ENCODE measurements at regions not wholly inside any gene's neighbourhood (a gene's known extent, or its start where the extent isn't known, plus 50 kb on each side); places are given as distances from the start of the nearest gene placed in this dataset.

DNA sequence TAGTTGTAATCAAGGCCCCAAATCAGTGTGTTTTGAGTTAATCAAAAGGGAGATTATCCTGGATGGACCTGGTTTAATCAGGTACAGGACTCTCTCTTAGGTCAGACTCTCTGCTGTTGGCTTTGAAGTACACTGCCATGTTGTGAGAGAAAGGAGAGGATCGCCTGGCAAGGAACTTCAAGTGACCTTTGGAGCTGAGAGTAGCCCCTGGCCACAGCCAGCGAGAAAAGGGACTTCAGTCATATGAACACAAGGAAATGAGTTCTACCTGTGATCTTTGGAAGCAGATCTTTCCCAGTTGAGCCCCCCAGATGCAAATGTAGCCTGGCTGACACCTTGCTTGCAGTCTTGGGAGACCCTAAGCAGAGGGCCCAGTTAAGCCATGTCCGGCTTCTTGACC, 68.3 kb upstream of the CPM start:
- TF ChIP-seq POLR2A (IDR thresholded peaks at IDR 0.05), result no peak
- no peak for TF ChIP-seq EP300 (IDR thresholded peaks at IDR 0.05)
- TF ChIP-seq, protein P1, sequence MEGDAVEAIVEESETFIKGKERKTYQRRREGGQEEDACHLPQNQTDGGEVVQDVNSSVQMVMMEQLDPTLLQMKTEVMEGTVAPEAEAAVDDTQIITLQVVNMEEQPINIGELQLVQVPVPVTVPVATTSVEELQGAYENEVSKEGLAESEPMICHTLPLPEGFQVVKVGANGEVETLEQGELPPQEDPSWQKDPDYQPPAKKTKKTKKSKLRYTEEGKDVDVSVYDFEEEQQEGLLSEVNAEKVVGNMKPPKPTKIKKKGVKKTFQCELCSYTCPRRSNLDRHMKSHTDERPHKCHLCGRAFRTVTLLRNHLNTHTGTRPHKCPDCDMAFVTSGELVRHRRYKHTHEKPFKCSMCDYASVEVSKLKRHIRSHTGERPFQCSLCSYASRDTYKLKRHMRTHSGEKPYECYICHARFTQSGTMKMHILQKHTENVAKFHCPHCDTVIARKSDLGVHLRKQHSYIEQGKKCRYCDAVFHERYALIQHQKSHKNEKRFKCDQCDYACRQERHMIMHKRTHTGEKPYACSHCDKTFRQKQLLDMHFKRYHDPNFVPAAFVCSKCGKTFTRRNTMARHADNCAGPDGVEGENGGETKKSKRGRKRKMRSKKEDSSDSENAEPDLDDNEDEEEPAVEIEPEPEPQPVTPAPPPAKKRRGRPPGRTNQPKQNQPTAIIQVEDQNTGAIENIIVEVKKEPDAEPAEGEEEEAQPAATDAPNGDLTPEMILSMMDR (IDR thresholded peaks at IDR 0.05), result no peak
- Histone ChIP-seq H3K36me3 (no peaks in the 10 kb centered on the region), H3K27ac (no peak overlapping the region), H3K4me1 (ENCODE audit: insufficient read depth) (no peaks in the 10 kb centered on the region), H3K27me3 (no peaks in the 10 kb centered on the region), H3K9me3 (peaks cover 0 to 3% of the 10 kb centered on the region in 2 donors), H3K4me3 (no peak overlapping the region)
- WGBS, 3 donors, result 95 to 98% (median 97%) methylated on average over 3 of the region's 3 CpGs
- intact Hi-C loops (cut with DNase I), result no loop called here
- no peak for DNase-seq

DNA sequence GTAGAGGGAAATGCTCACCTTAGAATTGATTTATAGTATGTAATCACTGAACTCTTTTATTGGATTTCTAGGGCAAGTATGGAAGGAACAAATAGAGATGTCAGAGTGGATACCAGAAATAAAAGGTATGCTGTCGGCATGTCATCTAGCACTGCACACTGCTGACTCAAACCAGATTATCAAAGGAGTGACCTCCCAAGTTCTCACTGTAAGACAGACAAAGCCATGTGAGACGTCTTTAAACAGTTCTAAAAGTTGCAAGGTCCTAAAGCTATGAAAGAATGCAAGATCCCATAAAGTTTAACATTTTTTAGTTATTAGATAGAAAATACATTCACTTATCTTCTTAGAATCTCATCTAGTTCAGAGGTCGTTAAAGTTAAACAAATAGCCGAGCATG, 70.0 kb upstream of the CPM start:
- 80 to 89% (median 89%) methylated on average over 4 of the region's 4 CpGs for WGBS, 3 donors
- peaks cover 2% of the 10 kb centered on the region for H3K4me1 ChIP-seq (ENCODE audit: insufficient read depth)
- intact Hi-C loops (cut with DNase I), result no loop called here
- H3K9me3 ChIP-seq, result no peaks in the 10 kb centered on the region
- H3K4me3 ChIP-seq, result no peak overlapping the region
- TF ChIP-seq EP300 (IDR thresholded peaks at IDR 0.05), result no peak
- TF ChIP-seq, protein P1 (IDR thresholded peaks at IDR 0.05), result no peak
- no peak for TF ChIP-seq POLR2A (IDR thresholded peaks at IDR 0.05)
- no peaks in the 10 kb centered on the region for H3K27me3 ChIP-seq
- no peak overlapping the region for H3K27ac ChIP-seq
- DNase-seq, result no peak
- H3K36me3 ChIP-seq, result no peaks in the 10 kb centered on the region

DNA sequence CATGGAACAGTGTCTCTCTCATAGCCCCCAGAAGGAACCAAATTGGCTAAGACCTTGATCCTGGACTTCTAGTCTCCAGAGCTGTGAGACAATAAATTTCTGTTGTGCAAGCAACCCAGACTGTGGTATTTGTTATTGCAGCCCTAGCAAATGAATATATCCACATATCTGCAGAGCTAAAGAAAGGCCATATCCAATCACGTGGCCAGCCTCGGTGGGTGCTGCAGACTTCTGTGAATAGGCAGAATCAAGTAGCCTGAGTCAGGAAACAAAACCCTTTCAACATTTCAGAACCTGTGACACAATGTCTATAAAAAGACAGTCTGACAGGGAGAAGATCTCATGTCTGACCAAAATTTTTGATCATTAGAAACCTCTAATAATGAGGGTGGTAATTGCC, 71.0 kb upstream of the CPM start:
- no peak for DNase-seq
- 84 to 87% (median 86%) methylated on average over 2 of the region's 2 CpGs for WGBS, 3 donors
- peaks cover 2% of the 10 kb centered on the region for H3K4me1 ChIP-seq (ENCODE audit: insufficient read depth)
- intact Hi-C loops (cut with DNase I), result no loop called here
- H3K4me3 ChIP-seq, result no peak overlapping the region
- no peaks in the 10 kb centered on the region for H3K27me3 ChIP-seq
- TF ChIP-seq, protein P1 (IDR thresholded peaks at IDR 0.05), result no peak
- TF ChIP-seq POLR2A (IDR thresholded peaks at IDR 0.05) (no peak), EP300 (IDR thresholded peaks at IDR 0.05) (no peak)
- no peak overlapping the region for H3K27ac ChIP-seq
- H3K9me3 ChIP-seq, result no peaks in the 10 kb centered on the region
- no peaks in the 10 kb centered on the region for H3K36me3 ChIP-seq

DNA sequence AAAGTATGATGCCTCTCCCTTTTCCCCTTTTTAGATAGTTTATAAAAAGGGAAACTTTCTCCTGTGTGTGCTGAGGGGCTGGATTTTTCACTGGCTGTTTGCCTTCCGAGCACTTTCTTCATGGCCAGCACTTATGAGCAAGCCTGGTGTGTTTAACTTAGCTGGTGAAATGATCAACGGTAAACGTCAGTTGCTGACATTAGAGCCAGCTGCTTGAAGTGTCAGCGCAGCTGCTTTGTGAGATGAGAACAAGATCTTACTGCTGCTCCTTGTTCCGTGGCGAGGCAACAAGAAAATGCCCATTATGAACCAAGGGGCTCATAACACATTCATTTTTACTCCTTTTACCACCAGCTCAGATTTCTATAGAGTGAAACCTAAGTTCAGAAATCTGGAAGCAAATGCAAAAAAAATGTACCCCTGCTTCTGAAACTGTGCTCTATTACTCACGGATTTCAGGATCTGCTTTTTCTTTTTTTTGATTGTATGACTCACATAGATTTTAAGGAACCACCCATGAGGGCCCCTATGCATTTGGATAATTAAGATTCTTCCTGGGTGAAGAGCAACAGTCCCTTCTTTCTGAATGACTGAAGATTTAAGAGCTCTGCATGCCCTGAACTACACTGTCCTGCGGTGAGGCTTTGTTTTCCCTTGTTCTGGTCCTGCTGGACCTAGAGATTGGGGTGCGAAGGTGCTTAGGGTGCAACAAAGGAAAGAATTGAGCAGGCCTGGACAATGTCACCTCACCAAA, 74.3 kb upstream of the CPM start:
- DNase-seq, result peak in 4 of 5 donors; percentile 38 to 48 (median 40)
- TF ChIP-seq, protein P1 (IDR thresholded peaks at IDR 0.05), result no peak
- TF ChIP-seq EP300 (IDR thresholded peaks at IDR 0.05), result no peak
- no peak for TF ChIP-seq POLR2A (IDR thresholded peaks at IDR 0.05)
- 14 to 17% (median 17%) methylated on average over 9 of the region's 9 CpGs for WGBS, 3 donors
- no peaks in the 10 kb centered on the region for H3K27me3 ChIP-seq
- peak overlapping the region in 1 of 2 donors; percentile 28 for H3K27ac ChIP-seq
- no peak overlapping the region for H3K4me3 ChIP-seq
- no peaks in the 10 kb centered on the region for H3K9me3 ChIP-seq
- intact Hi-C loops (cut with DNase I), result no loop called here
- peaks cover 2% of the 10 kb centered on the region for H3K4me1 ChIP-seq (ENCODE audit: insufficient read depth)
- H3K36me3 ChIP-seq, result no peaks in the 10 kb centered on the region

Measured in ovary (tissue), 7 donors.